ENCODE measurements at regions not wholly inside any gene's neighbourhood (a gene's known extent, or its start where the extent isn't known, plus 50 kb on each side); places are given as distances from the start of the nearest gene placed in this dataset.

DNA sequence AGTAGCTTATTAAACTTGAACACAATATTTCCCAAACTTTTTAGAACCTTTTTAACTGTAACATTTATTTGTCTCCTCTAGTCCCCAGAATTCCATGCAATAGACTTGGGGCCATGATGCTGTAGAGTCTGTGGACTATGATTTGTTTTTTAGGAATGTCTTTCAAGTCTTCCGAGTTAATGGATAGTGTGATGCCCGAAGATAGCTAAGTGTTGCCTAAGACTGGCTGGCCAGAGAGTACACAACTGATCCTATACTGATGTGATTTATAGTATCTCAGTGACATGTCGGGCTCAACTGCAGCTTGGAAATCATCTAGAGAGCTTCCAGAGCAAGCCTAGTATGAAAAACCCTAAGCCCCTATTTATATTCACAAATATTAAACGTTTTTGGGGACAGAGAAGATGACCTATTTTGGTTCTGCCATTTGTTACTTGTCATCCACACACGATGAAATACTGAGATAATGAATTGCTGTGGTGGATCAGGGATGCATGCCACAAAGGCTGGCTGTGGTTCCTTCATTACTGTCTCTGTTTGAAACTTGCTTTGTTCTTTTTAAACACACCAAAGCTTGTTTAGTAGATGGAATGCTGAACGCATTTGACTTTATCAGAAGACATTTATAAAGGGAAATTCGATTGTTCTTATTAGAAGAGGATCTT is 507.4 kb downstream of the TAFA4 start:
- DNase-seq (ENCODE audit: low spot score), result no peak
- Histone ChIP-seq H3K27ac (ENCODE audit: low read depth, low read length, poor library complexity, severe bottlenecking) (no peak overlapping the region), H3K27me3 (replicated peaks; ENCODE audit: insufficient read depth, low read depth, low read length, poor library complexity) (no peaks in the 10 kb centered on the region), H3K4me3 (ENCODE audit: low read depth, low read length, poor library complexity, severe bottlenecking) (no peak overlapping the region), H3K36me3 (ENCODE audit: insufficient read depth, low read length, poor library complexity, severe bottlenecking) (no peaks in the 10 kb centered on the region), H3K9me3 (ENCODE audit: low read depth, low read length, poor library complexity, severe bottlenecking) (no peaks in the 10 kb centered on the region), H3K4me1 (ENCODE audit: insufficient read depth, low read length, poor library complexity, severe bottlenecking) (no peaks in the 10 kb centered on the region)
- no peak for TF ChIP-seq EZH2 (IDR thresholded peaks at IDR 0.05; ENCODE audit: borderline replicate concordance, low read depth, low read length, poor library complexity, severe bottlenecking)
- TF ChIP-seq, protein P1, sequence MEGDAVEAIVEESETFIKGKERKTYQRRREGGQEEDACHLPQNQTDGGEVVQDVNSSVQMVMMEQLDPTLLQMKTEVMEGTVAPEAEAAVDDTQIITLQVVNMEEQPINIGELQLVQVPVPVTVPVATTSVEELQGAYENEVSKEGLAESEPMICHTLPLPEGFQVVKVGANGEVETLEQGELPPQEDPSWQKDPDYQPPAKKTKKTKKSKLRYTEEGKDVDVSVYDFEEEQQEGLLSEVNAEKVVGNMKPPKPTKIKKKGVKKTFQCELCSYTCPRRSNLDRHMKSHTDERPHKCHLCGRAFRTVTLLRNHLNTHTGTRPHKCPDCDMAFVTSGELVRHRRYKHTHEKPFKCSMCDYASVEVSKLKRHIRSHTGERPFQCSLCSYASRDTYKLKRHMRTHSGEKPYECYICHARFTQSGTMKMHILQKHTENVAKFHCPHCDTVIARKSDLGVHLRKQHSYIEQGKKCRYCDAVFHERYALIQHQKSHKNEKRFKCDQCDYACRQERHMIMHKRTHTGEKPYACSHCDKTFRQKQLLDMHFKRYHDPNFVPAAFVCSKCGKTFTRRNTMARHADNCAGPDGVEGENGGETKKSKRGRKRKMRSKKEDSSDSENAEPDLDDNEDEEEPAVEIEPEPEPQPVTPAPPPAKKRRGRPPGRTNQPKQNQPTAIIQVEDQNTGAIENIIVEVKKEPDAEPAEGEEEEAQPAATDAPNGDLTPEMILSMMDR (conservative IDR thresholded peaks at IDR 0.05; ENCODE audit: low read depth, low read length), result no peak
- intact Hi-C loops (cut with micrococcal nuclease; ENCODE audit: unreplicated experiment), result no loop called here
- ChIA-PET POLR2A (ENCODE audit: low non-redundant PET) (no interaction called here), CTCF (no interaction called here)
- no TSS peak for BruUV-seq (replicated peaks)

DNA sequence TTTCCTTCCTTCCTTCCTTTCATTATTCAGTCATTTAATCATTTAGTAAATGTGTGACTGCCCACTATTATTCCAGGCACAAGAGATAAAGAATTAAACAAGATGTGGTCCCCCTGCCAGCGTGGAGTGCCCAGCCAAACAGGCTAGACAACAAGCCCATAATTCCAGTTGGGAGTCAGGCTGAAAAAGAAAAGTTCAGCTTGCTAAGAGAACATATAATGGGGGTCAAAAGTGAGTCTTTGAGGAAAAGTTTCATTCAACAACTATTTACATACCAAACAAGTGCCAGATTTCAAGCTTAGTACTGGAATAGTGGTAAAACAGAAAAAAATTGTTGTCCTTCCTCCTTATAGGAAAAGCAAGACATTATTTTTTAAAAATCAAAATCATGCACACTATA is 523.7 kb downstream of the TAFA4 start:
- H3K9me3 ChIP-seq (ENCODE audit: low read depth, low read length, poor library complexity, severe bottlenecking), result no peaks in the 10 kb centered on the region
- H3K4me1 ChIP-seq (ENCODE audit: insufficient read depth, low read length, poor library complexity, severe bottlenecking), result no peaks in the 10 kb centered on the region
- TF ChIP-seq, protein P1 (conservative IDR thresholded peaks at IDR 0.05; ENCODE audit: low read depth, low read length), result no peak
- no peak for TF ChIP-seq EZH2 (IDR thresholded peaks at IDR 0.05; ENCODE audit: borderline replicate concordance, low read depth, low read length, poor library complexity, severe bottlenecking)
- BruUV-seq (replicated peaks), result no TSS peak
- CTCF ChIA-PET, result no interaction called here
- H3K4me3 ChIP-seq (ENCODE audit: low read depth, low read length, poor library complexity, severe bottlenecking), result no peak overlapping the region
- no peak for DNase-seq (ENCODE audit: low spot score)
- H3K36me3 ChIP-seq (ENCODE audit: insufficient read depth, low read length, poor library complexity, severe bottlenecking), result no peaks in the 10 kb centered on the region
- H3K27ac ChIP-seq (ENCODE audit: low read depth, low read length, poor library complexity, severe bottlenecking), result no peak overlapping the region
- POLR2A ChIA-PET (ENCODE audit: low non-redundant PET), result no interaction called here
- intact Hi-C loops (cut with micrococcal nuclease; ENCODE audit: unreplicated experiment), result no loop called here
- H3K27me3 ChIP-seq (replicated peaks; ENCODE audit: insufficient read depth, low read depth, low read length, poor library complexity), result no peaks in the 10 kb centered on the region

DNA sequence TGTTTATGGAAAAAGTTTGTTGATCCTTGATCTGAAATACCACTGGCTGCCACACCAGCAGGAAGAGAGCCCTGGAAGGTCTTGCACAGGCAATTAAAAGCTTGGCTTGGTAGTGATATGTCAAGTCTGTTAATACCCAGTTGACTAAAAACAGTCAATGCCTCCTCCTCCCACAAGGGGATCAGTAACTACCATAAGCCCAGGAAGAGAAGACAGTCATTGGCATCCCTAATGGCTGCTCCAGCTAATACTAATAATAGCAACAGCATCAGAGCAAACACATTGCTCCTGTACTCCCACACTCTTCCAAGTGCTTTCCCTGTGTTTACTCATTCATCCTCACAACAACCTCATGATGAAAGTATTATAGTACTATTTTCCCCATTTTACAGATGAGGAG is 528.6 kb downstream of the TAFA4 start:
- no peak overlapping the region for H3K27ac ChIP-seq (ENCODE audit: low read depth, low read length, poor library complexity, severe bottlenecking)
- CTCF ChIA-PET, result no interaction called here
- intact Hi-C loops (cut with micrococcal nuclease; ENCODE audit: unreplicated experiment), result no loop called here
- no peak for DNase-seq (ENCODE audit: low spot score)
- BruUV-seq (replicated peaks), result no TSS peak
- no peak overlapping the region for H3K4me3 ChIP-seq (ENCODE audit: low read depth, low read length, poor library complexity, severe bottlenecking)
- H3K27me3 ChIP-seq (replicated peaks; ENCODE audit: insufficient read depth, low read depth, low read length, poor library complexity), result no peaks in the 10 kb centered on the region
- H3K9me3 ChIP-seq (ENCODE audit: low read depth, low read length, poor library complexity, severe bottlenecking), result no peaks in the 10 kb centered on the region
- POLR2A ChIA-PET (ENCODE audit: low non-redundant PET), result no interaction called here
- TF ChIP-seq EZH2 (IDR thresholded peaks at IDR 0.05; ENCODE audit: borderline replicate concordance, low read depth, low read length, poor library complexity, severe bottlenecking), result no peak
- TF ChIP-seq, protein P1 (conservative IDR thresholded peaks at IDR 0.05; ENCODE audit: low read depth, low read length), result no peak
- H3K36me3 ChIP-seq (ENCODE audit: insufficient read depth, low read length, poor library complexity, severe bottlenecking), result no peaks in the 10 kb centered on the region
- no peaks in the 10 kb centered on the region for H3K4me1 ChIP-seq (ENCODE audit: insufficient read depth, low read length, poor library complexity, severe bottlenecking)
